GM23338 (cell line): ENCODE measurements at regions not wholly inside any gene's neighbourhood (a gene's known extent, or its start where the extent isn't known, plus 50 kb on each side); places are given as distances from the start of the nearest gene placed in this dataset.

ENCODE experiments used
- ATAC-seq: fragments of 200-7000 bp; cut with Tn5 transposase; 3 replicates; pipeline ENCODE4 v1.9.1; 2020
- DNase-seq: peaks from one replicate; pipeline ENCODE4 v3.0.0-alpha.2; 2015; ENCODE audit warnings: low spot score
- H2AFZ ChIP-seq: fragments of 200-600 bp; sonication (generic); 2 replicates; pipeline ENCODE4 v1.8.0; 2016; ENCODE audit warnings: antibody characterized with exemption, mild to moderate bottlenecking, moderate library complexity
- H3F3A ChIP-seq: fragments of 200-600 bp; sonication (generic); replicated peaks from 2 replicates; pipeline ENCODE4 v1.8.0; 2017; ENCODE audit warnings: antibody characterized with exemption, mixed run types, low read depth
- H3K27ac ChIP-seq: fragments of 200-600 bp; sonication (generic); 2 replicates; pipeline ENCODE4 v1.6.1; 2016; ENCODE audit warnings: low read depth
- H3K27me3 ChIP-seq: fragments of 200-600 bp; sonication (generic); 2 replicates; pipeline ENCODE4 v1.8.0; 2016; ENCODE audit warnings: mild to moderate bottlenecking, mixed run types, moderate library complexity; ENCODE audit not compliant: insufficient read depth
- H3K36me3 ChIP-seq: fragments of 200-600 bp; sonication (generic); 2 replicates; pipeline ENCODE4 v1.8.0; 2016; ENCODE audit warnings: mild to moderate bottlenecking; ENCODE audit not compliant: insufficient read depth
- H3K4me1 ChIP-seq: fragments of 200-600 bp; sonication (generic); 2 replicates; pipeline ENCODE4 v1.8.0; 2016; ENCODE audit warnings: mild to moderate bottlenecking, moderate library complexity; ENCODE audit not compliant: insufficient read depth
- H3K4me2 ChIP-seq: fragments of 200-600 bp; sonication (generic); 2 replicates; pipeline ENCODE4 v1.7.1; 2017; ENCODE audit warnings: mixed run types
- H3K4me3 ChIP-seq: fragments of 200-600 bp; sonication (generic); 2 replicates; pipeline ENCODE4 v1.6.1; 2016; ENCODE audit warnings: mixed run types
- H3K79me2 ChIP-seq: fragments of 200-600 bp; sonication (generic); replicated peaks from 2 replicates; pipeline ENCODE4 v1.8.0; 2017; ENCODE audit warnings: mild to moderate bottlenecking; ENCODE audit not compliant: insufficient read depth
- H3K9me2 ChIP-seq: fragments of 200-600 bp; sonication (generic); 2 replicates; pipeline ENCODE4 v1.8.0; 2017; ENCODE audit not compliant: insufficient read depth
- H4K20me1 ChIP-seq: fragments of 200-600 bp; sonication (generic); replicated peaks from 2 replicates; pipeline ENCODE4 v1.8.0; 2017; ENCODE audit warnings: mild to moderate bottlenecking; ENCODE audit not compliant: insufficient read depth
- H3K27ac Mint-ChIP-seq: 2 replicates; pipeline ENCODE4 v1.8.0; 2020; ENCODE audit warnings: inconsistent platforms, mild to moderate bottlenecking, moderate library complexity, mixed read lengths
- H3K27me3 Mint-ChIP-seq: 3 replicates; pipeline ENCODE4 v1.8.0; 2022; ENCODE audit warnings: low read depth, mild to moderate bottlenecking, moderate library complexity, mixed read lengths, inconsistent platforms; ENCODE audit not compliant: insufficient read depth, poor library complexity
- H3K36me3 Mint-ChIP-seq: 3 replicates; pipeline ENCODE4 v1.8.0; 2021; ENCODE audit warnings: low read depth, mild to moderate bottlenecking, inconsistent platforms, moderate library complexity, mixed read lengths
- H3K4me1 Mint-ChIP-seq: 3 replicates; pipeline ENCODE4 v1.8.0; 2020; ENCODE audit warnings: mild to moderate bottlenecking, inconsistent platforms, mixed read lengths
- H3K4me3 Mint-ChIP-seq: 3 replicates; pipeline ENCODE4 v1.8.0; 2021; ENCODE audit warnings: moderate library complexity, mild to moderate bottlenecking, inconsistent platforms, mixed read lengths
- H3K9me3 Mint-ChIP-seq: 3 replicates; pipeline ENCODE4 v1.8.0; 2020; ENCODE audit warnings: moderate library complexity, mild to moderate bottlenecking, inconsistent platforms, mixed read lengths
- CREB1 ChIP-seq: fragments of 250-450 bp; sonication (Bioruptor Pico); IDR thresholded peaks from 2 replicates; pipeline ENCODE4 v1.5.0; 2020; ENCODE audit warnings: low read depth, mild to moderate bottlenecking, moderate library complexity
- EZH2phosphoT487 ChIP-seq: fragments of 200-600 bp; sonication (generic); IDR thresholded peaks from one replicate; pipeline ENCODE4 v1.8.1; 2018; ENCODE audit warnings: antibody characterized with exemption; ENCODE audit not compliant: unreplicated experiment
- JUNB ChIP-seq: IDR thresholded peaks from one replicate; pipeline ENCODE4 v1.6.1; 2016; ENCODE audit warnings: antibody characterized with exemption; ENCODE audit not compliant: unreplicated experiment
- NANOG ChIP-seq: IDR thresholded peaks from 2 replicates; pipeline ENCODE4 v1.6.1; 2016; ENCODE audit warnings: antibody characterized with exemption, borderline replicate concordance
- POLR2AphosphoS5 ChIP-seq: IDR thresholded peaks from 2 replicates; pipeline ENCODE4 v1.6.1; 2016; ENCODE audit warnings: antibody characterized with exemption, low read depth
- STAT1 ChIP-seq: IDR thresholded peaks from one replicate; pipeline ENCODE4 v1.6.1; 2016; ENCODE audit warnings: antibody characterized with exemption; ENCODE audit not compliant: unreplicated experiment
- ZNF114 ChIP-seq: fragments of 250-450 bp; sonication (Bioruptor Pico); IDR thresholded peaks from 2 replicates; pipeline ENCODE4 v1.5.0; 2020; ENCODE audit warnings: mild to moderate bottlenecking, moderate library complexity
- ZNF331 ChIP-seq: fragments of 250-450 bp; sonication (Bioruptor Pico); IDR thresholded peaks from 2 replicates; pipeline ENCODE4 v1.5.0; 2020; ENCODE audit warnings: low read depth, mild to moderate bottlenecking, moderate library complexity
- TF ChIP-seq, protein P1 (sequence below): IDR thresholded peaks from 2 replicates; pipeline ENCODE4 v1.6.1; 2016; ENCODE audit warnings: antibody characterized with exemption
- TF ChIP-seq, protein P2 (sequence below), 2 experiments: fragments of 200-600 bp in 1 of 2; sonication (generic) in 1 of 2; conservative IDR thresholded peaks; 2 replicates each; pipeline versions ENCODE4 v1.5.1 to v1.6.1; 2016 to 2017; ENCODE audit warnings: antibody characterized with exemption in 2 of 2, low read depth in 2 of 2, mild to moderate bottlenecking in 2 of 2, moderate library complexity in 1 of 2
- TF ChIP-seq, protein P3 (sequence below): IDR thresholded peaks from one replicate; pipeline ENCODE4 v1.6.1; 2018; ENCODE audit warnings: antibody characterized with exemption; ENCODE audit not compliant: unreplicated experiment

- DNase-seq (no peak), ATAC-seq (no peak)
- Histone ChIP-seq H3K27me3 (no peaks in the 10 kb centered on the region), H3K4me3 (no peak overlapping the region), H3K36me3 (no peaks in the 10 kb centered on the region), H3K27ac (no peak overlapping the region), H3F3A (no peaks in the 10 kb centered on the region), H4K20me1 (no peaks in the 10 kb centered on the region), H2AFZ (no peak overlapping the region), H3K4me1 (no peaks in the 10 kb centered on the region), H3K4me2 (no peak overlapping the region), H3K9me2 (no peaks in the 10 kb centered on the region), H3K79me2 (no peaks in the 10 kb centered on the region)
- no peak overlapping the region for H3K4me3 Mint-ChIP-seq
- no peaks in the 10 kb centered on the region for H3K4me1 Mint-ChIP-seq
- H3K9me3 Mint-ChIP-seq, result peaks cover 96% of the 10 kb centered on the region
- peaks cover 17% of the 10 kb centered on the region; the same call in 1 of the 3 replicates for H3K36me3 Mint-ChIP-seq
- H3K27me3 Mint-ChIP-seq, result peaks cover 7% of the 10 kb centered on the region
- TF ChIP-seq ZNF331 (CRISPR knock-in tag), result no peak
- TF ChIP-seq, protein P1, sequence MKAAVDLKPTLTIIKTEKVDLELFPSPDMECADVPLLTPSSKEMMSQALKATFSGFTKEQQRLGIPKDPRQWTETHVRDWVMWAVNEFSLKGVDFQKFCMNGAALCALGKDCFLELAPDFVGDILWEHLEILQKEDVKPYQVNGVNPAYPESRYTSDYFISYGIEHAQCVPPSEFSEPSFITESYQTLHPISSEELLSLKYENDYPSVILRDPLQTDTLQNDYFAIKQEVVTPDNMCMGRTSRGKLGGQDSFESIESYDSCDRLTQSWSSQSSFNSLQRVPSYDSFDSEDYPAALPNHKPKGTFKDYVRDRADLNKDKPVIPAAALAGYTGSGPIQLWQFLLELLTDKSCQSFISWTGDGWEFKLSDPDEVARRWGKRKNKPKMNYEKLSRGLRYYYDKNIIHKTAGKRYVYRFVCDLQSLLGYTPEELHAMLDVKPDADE, result no peak
- TF ChIP-seq ZNF114 (CRISPR knock-in tag), result no peak
- TF ChIP-seq, protein P2, sequence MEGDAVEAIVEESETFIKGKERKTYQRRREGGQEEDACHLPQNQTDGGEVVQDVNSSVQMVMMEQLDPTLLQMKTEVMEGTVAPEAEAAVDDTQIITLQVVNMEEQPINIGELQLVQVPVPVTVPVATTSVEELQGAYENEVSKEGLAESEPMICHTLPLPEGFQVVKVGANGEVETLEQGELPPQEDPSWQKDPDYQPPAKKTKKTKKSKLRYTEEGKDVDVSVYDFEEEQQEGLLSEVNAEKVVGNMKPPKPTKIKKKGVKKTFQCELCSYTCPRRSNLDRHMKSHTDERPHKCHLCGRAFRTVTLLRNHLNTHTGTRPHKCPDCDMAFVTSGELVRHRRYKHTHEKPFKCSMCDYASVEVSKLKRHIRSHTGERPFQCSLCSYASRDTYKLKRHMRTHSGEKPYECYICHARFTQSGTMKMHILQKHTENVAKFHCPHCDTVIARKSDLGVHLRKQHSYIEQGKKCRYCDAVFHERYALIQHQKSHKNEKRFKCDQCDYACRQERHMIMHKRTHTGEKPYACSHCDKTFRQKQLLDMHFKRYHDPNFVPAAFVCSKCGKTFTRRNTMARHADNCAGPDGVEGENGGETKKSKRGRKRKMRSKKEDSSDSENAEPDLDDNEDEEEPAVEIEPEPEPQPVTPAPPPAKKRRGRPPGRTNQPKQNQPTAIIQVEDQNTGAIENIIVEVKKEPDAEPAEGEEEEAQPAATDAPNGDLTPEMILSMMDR (conservative IDR thresholded peaks at IDR 0.05; ENCODE audit: low read depth in 2 of 2), result no peak
- no peak for TF ChIP-seq NANOG
- TF ChIP-seq CREB1 (CRISPR knock-in tag), result no peak
- no peak for TF ChIP-seq POLR2AphosphoS5
- no peak for TF ChIP-seq JUNB
- TF ChIP-seq EZH2phosphoT487, result no peak
- TF ChIP-seq, protein P3, sequence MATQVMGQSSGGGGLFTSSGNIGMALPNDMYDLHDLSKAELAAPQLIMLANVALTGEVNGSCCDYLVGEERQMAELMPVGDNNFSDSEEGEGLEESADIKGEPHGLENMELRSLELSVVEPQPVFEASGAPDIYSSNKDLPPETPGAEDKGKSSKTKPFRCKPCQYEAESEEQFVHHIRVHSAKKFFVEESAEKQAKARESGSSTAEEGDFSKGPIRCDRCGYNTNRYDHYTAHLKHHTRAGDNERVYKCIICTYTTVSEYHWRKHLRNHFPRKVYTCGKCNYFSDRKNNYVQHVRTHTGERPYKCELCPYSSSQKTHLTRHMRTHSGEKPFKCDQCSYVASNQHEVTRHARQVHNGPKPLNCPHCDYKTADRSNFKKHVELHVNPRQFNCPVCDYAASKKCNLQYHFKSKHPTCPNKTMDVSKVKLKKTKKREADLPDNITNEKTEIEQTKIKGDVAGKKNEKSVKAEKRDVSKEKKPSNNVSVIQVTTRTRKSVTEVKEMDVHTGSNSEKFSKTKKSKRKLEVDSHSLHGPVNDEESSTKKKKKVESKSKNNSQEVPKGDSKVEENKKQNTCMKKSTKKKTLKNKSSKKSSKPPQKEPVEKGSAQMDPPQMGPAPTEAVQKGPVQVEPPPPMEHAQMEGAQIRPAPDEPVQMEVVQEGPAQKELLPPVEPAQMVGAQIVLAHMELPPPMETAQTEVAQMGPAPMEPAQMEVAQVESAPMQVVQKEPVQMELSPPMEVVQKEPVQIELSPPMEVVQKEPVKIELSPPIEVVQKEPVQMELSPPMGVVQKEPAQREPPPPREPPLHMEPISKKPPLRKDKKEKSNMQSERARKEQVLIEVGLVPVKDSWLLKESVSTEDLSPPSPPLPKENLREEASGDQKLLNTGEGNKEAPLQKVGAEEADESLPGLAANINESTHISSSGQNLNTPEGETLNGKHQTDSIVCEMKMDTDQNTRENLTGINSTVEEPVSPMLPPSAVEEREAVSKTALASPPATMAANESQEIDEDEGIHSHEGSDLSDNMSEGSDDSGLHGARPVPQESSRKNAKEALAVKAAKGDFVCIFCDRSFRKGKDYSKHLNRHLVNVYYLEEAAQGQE, result no peak
- no peak for TF ChIP-seq STAT1
- no peak overlapping the region for H3K27ac Mint-ChIP-seq
These were observed 376.7 kb downstream of the ALG10 start for GRCh38 chr12:34398706-34399630.
